ENCODE measurements at regions not wholly inside any gene's neighbourhood (a gene's known extent, or its start where the extent isn't known, plus 50 kb on each side); places are given as distances from the start of the nearest gene placed in this dataset.

DNA sequence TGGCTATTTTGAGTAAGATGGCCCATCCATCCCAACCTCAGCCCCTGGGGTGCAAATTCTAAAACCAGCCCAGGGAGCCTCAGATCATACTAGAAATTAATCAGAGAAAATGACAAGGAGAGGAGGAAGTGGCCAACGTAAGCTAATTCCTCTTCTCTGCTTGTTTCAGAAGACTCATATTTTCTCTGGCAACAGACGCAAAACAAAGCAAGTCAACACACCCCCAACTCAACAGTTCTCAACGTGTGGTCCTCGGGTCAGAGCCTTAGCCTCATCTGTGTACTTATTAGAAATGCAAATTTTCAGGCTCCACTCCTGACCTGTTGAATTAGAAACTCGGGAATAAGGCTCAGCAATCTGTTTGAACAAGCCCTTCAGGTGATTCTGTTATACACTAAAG is 413.9 kb upstream of the AUTS2 start:
- no peaks in the 10 kb centered on the region for H3K27me3 Mint-ChIP-seq (ENCODE audit: low read depth)
- no peak overlapping the region for H3K4me3 Mint-ChIP-seq
- no peaks in the 10 kb centered on the region for H3K36me3 Mint-ChIP-seq (ENCODE audit: low read depth)
- no peak for DNase-seq (ENCODE audit: low spot score)
- no peak overlapping the region for H3K27ac Mint-ChIP-seq
- H3K9me3 Mint-ChIP-seq = peaks cover 42% of the 10 kb centered on the region
- no peaks in the 10 kb centered on the region for H3K4me1 Mint-ChIP-seq (ENCODE audit: low read depth)

DNA sequence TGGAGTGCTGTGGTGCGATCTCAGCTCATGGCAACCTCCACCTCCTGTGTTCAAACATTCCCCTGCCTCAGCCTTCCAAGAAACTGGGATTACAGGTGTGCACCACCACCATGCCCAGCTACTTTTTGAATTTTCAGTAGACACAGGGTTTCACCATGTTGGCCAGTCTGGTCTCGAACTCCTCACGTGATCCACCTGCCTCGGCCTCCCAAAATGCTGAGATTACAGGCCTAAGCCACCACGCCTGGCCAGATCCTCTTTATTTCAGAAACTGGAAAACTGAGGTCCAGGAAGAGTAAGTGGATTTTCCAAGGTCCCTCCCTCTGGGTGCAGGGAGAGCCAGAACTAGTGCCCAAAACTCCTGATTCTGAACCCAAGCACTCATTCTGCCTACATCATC is 413.1 kb upstream of the AUTS2 start:
- no peak overlapping the region for H3K27ac Mint-ChIP-seq
- H3K36me3 Mint-ChIP-seq (ENCODE audit: low read depth) = no peaks in the 10 kb centered on the region
- DNase-seq (ENCODE audit: low spot score) = no peak

GRCh38 chr7:69186974-69187373 is 411.3 kb upstream of the AUTS2 start:
- no peaks in the 10 kb centered on the region for H3K36me3 Mint-ChIP-seq (ENCODE audit: low read depth)
- no peak overlapping the region for H3K27ac Mint-ChIP-seq
- DNase-seq (ENCODE audit: low spot score) = no peak
- no peaks in the 10 kb centered on the region for H3K4me1 Mint-ChIP-seq (ENCODE audit: low read depth)
- H3K9me3 Mint-ChIP-seq = peaks cover 46% of the 10 kb centered on the region
- H3K4me3 Mint-ChIP-seq = no peak overlapping the region
- H3K27me3 Mint-ChIP-seq (ENCODE audit: low read depth) = no peaks in the 10 kb centered on the region

More for the DNA sequence above, 413.1 kb upstream of the AUTS2 start:
- Mint-ChIP-seq H3K9me3 (peaks cover 38% of the 10 kb centered on the region), H3K4me3 (no peak overlapping the region), H3K4me1 (ENCODE audit: low read depth) (no peaks in the 10 kb centered on the region), H3K27me3 (ENCODE audit: low read depth) (no peaks in the 10 kb centered on the region)

GRCh38 chr7:69187824-69188333 is 410.4 kb upstream of the AUTS2 start:
- Mint-ChIP-seq H3K9me3 (peaks cover 43% of the 10 kb centered on the region), H3K27me3 (ENCODE audit: low read depth) (no peaks in the 10 kb centered on the region), H3K27ac (no peak overlapping the region), H3K4me1 (ENCODE audit: low read depth) (no peaks in the 10 kb centered on the region), H3K36me3 (ENCODE audit: low read depth) (no peaks in the 10 kb centered on the region), H3K4me3 (no peak overlapping the region)
- DNase-seq (ENCODE audit: low spot score) = no peak

DNA sequence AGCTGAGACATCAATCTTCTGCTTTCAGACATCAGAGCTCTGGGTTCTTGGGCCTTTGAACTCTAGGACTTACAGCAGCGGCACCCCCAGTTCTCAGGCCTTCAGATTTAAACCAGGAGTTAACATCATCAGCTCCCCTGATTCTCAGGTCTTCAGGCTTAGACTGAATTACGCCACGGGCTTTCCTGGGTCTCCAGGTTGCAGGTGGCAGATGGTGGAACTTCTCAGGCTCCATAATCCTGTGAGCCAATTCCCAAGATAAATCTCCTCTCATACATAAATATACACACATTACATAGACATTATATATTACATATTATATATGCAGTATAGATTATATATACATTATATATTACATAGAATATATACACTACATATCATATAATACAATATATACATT is 408.9 kb upstream of the AUTS2 start:
- Mint-ChIP-seq H3K4me1 (ENCODE audit: low read depth) (no peaks in the 10 kb centered on the region), H3K36me3 (ENCODE audit: low read depth) (no peaks in the 10 kb centered on the region), H3K27ac (no peak overlapping the region), H3K4me3 (no peak overlapping the region), H3K27me3 (ENCODE audit: low read depth) (no peaks in the 10 kb centered on the region), H3K9me3 (peaks cover 52% of the 10 kb centered on the region)
- DNase-seq (ENCODE audit: low spot score) = no peak

GRCh38 chr7:69190025-69190424 is 408.2 kb upstream of the AUTS2 start:
- no peaks in the 10 kb centered on the region for H3K4me1 Mint-ChIP-seq (ENCODE audit: low read depth)
- no peak overlapping the region for H3K4me3 Mint-ChIP-seq
- peaks cover 58% of the 10 kb centered on the region for H3K9me3 Mint-ChIP-seq
- no peak for DNase-seq (ENCODE audit: low spot score)
- H3K27ac Mint-ChIP-seq = no peak overlapping the region
- no peaks in the 10 kb centered on the region for H3K27me3 Mint-ChIP-seq (ENCODE audit: low read depth)
- H3K36me3 Mint-ChIP-seq (ENCODE audit: low read depth) = no peaks in the 10 kb centered on the region

GRCh38 chr7:69190763-69191162 is 407.5 kb upstream of the AUTS2 start:
- H3K27ac Mint-ChIP-seq = no peak overlapping the region
- peaks cover 57% of the 10 kb centered on the region for H3K9me3 Mint-ChIP-seq
- no peaks in the 10 kb centered on the region for H3K36me3 Mint-ChIP-seq (ENCODE audit: low read depth)
- H3K4me3 Mint-ChIP-seq = no peak overlapping the region
- no peaks in the 10 kb centered on the region for H3K27me3 Mint-ChIP-seq (ENCODE audit: low read depth)
- no peaks in the 10 kb centered on the region for H3K4me1 Mint-ChIP-seq (ENCODE audit: low read depth)
- no peak for DNase-seq (ENCODE audit: low spot score)

GRCh38 chr7:69192134-69192533 is 406.1 kb upstream of the AUTS2 start:
- Mint-ChIP-seq H3K9me3 (peaks cover 58% of the 10 kb centered on the region), H3K4me1 (ENCODE audit: low read depth) (no peaks in the 10 kb centered on the region), H3K27ac (no peak overlapping the region), H3K36me3 (ENCODE audit: low read depth) (no peaks in the 10 kb centered on the region), H3K27me3 (ENCODE audit: low read depth) (no peaks in the 10 kb centered on the region), H3K4me3 (no peak overlapping the region)
- no peak for DNase-seq (ENCODE audit: low spot score)

DNA sequence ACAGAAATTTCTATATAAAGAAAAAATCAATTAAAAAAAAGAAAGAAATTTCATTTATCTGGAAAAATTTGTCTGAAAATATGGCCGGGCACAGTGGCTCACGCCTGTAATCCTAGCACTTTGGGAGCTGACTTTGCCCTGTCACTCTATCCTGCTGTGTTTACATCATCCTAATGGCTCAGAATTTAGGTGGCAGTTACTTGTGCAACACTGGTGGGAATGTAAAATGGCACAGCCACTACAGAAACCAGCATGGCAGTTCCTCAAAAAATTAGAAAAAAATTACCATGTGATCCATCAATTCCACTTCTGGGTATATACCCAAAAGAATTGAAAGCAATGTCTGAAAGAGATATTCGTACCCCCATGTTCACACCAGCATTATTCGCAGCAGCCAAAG is 405.2 kb upstream of the AUTS2 start:
- Mint-ChIP-seq H3K36me3 (ENCODE audit: low read depth) (no peaks in the 10 kb centered on the region), H3K27ac (no peak overlapping the region), H3K27me3 (ENCODE audit: low read depth) (no peaks in the 10 kb centered on the region), H3K4me1 (ENCODE audit: low read depth) (no peaks in the 10 kb centered on the region), H3K4me3 (no peak overlapping the region), H3K9me3 (peaks cover 54% of the 10 kb centered on the region)
- no peak for DNase-seq (ENCODE audit: low spot score)

- no peak for DNase-seq (ENCODE audit: low spot score)
- Mint-ChIP-seq H3K36me3 (ENCODE audit: low read depth) (no peaks in the 10 kb centered on the region), H3K4me3 (no peak overlapping the region), H3K4me1 (ENCODE audit: low read depth) (peaks cover 3% of the 10 kb centered on the region), H3K27ac (no peak overlapping the region), H3K9me3 (peaks cover 61% of the 10 kb centered on the region), H3K27me3 (ENCODE audit: low read depth) (no peaks in the 10 kb centered on the region)
These were observed 401.7 kb upstream of the AUTS2 start for GRCh38 chr7:69196593-69196992.

DNA sequence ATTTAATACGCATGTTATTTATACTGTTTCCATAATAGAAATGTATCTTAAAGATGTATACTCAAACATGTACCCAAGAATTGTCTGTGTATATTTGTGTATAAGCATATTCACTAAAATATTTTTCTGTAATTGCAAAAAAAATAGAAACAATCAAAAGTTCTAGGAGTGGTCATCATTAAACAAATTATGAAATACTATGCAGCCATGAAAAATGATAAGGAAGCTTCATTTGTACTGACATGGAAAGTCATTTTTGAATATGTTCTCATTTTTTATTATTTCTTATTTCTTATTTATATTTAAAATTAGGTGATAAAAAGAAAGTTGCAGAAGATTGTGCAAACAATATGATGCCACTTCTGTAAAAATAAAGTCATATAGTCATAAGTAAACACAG is 400.0 kb upstream of the AUTS2 start:
- H3K36me3 Mint-ChIP-seq (ENCODE audit: low read depth) = no peaks in the 10 kb centered on the region
- H3K4me1 Mint-ChIP-seq (ENCODE audit: low read depth) = peaks cover 3% of the 10 kb centered on the region
- H3K9me3 Mint-ChIP-seq = peaks cover 54% of the 10 kb centered on the region
- H3K27me3 Mint-ChIP-seq (ENCODE audit: low read depth) = no peaks in the 10 kb centered on the region
- H3K4me3 Mint-ChIP-seq = no peak overlapping the region
- no peak overlapping the region for H3K27ac Mint-ChIP-seq
- no peak for DNase-seq (ENCODE audit: low spot score)

DNA sequence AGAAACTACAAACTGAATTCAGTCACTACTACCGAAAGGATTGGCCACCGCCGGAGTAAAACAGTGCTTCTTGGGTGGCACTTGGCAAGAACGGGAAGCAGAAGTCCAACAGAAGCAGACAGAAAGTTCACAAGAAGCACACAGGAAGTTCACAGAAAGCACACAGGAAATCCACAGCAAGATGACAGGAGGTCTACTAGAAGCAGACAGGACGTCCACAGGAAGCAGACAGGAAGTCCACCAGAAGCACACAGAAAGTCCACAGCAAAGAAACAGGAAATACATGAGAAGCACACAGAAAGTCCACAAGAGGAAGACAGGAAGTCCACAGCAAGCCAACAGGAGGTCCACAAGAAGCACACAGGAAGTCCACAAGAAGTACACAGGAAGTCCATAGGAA is 399.2 kb upstream of the AUTS2 start:
- Mint-ChIP-seq H3K36me3 (ENCODE audit: low read depth) (no peaks in the 10 kb centered on the region), H3K4me1 (ENCODE audit: low read depth) (peaks cover 3% of the 10 kb centered on the region), H3K27me3 (ENCODE audit: low read depth) (no peaks in the 10 kb centered on the region), H3K4me3 (no peak overlapping the region), H3K27ac (no peak overlapping the region), H3K9me3 (peaks cover 49% of the 10 kb centered on the region)
- DNase-seq (ENCODE audit: low spot score) = no peak

DNA sequence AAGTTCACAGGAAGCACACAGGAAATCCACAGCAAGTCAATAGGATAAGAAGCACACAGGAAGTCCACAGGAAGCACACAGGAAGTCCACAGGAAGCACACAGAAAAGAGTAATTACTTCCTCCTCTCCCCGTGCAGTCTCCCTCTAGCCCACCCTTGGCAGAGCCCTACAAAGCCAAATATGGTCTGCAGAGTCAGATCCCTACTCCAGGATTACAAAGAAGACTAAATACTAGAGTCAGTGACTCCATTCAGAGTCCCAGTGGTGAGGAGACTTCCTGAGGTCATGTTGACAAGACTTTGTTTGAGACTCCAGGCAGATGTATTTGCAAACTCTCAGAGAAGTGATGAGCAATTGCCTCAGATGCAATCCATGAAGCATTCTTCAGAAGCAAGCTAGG is 398.6 kb upstream of the AUTS2 start:
- H3K27ac Mint-ChIP-seq = no peak overlapping the region
- DNase-seq (ENCODE audit: low spot score) = no peak
- H3K9me3 Mint-ChIP-seq = peaks cover 46% of the 10 kb centered on the region
- H3K4me1 Mint-ChIP-seq (ENCODE audit: low read depth) = peaks cover 3% of the 10 kb centered on the region
- no peaks in the 10 kb centered on the region for H3K27me3 Mint-ChIP-seq (ENCODE audit: low read depth)
- no peaks in the 10 kb centered on the region for H3K36me3 Mint-ChIP-seq (ENCODE audit: low read depth)
- no peak overlapping the region for H3K4me3 Mint-ChIP-seq

GRCh38 chr7:69203871-69204270 is 394.4 kb upstream of the AUTS2 start:
- peaks cover 34% of the 10 kb centered on the region for H3K9me3 Mint-ChIP-seq
- DNase-seq (ENCODE audit: low spot score) = no peak
- no peak overlapping the region for H3K4me3 Mint-ChIP-seq
- H3K36me3 Mint-ChIP-seq (ENCODE audit: low read depth) = no peaks in the 10 kb centered on the region
- H3K27me3 Mint-ChIP-seq (ENCODE audit: low read depth) = no peaks in the 10 kb centered on the region
- peaks cover 2% of the 10 kb centered on the region for H3K4me1 Mint-ChIP-seq (ENCODE audit: low read depth)
- no peak overlapping the region for H3K27ac Mint-ChIP-seq

GRCh38 chr7:69204943-69205342 is 393.3 kb upstream of the AUTS2 start:
- H3K4me3 Mint-ChIP-seq = no peak overlapping the region
- H3K4me1 Mint-ChIP-seq (ENCODE audit: low read depth) = no peaks in the 10 kb centered on the region
- no peak for DNase-seq (ENCODE audit: low spot score)
- H3K36me3 Mint-ChIP-seq (ENCODE audit: low read depth) = no peaks in the 10 kb centered on the region
- peaks cover 23% of the 10 kb centered on the region for H3K9me3 Mint-ChIP-seq
- H3K27ac Mint-ChIP-seq = no peak overlapping the region
- H3K27me3 Mint-ChIP-seq (ENCODE audit: low read depth) = no peaks in the 10 kb centered on the region
